Immature natural killer cell (primary cell): ENCODE measurements at regions not wholly inside any gene's neighbourhood (a gene's known extent, or its start where the extent isn't known, plus 50 kb on each side); places are given as distances from the start of the nearest gene placed in this dataset.
"Not testable (repeated sequence)": the region's sequence is repeated elsewhere in the genome, so short reads cannot be mapped to it uniquely, and the experiment has no call there.

Experiments used
- DNase-seq, 3 donors: peaks; one replicate each; pipeline ENCODE4 v3.0.0; 2022; ENCODE audit warnings: mixed read lengths in 1 of 3
- H3K27ac Mint-ChIP-seq, 6 donors: one replicate each; pipeline ENCODE4 v1.8.0; 2020; ENCODE audit warnings: mixed read lengths in 6 of 6, mild to moderate bottlenecking in 5 of 6, inconsistent platforms in 4 of 6, moderate library complexity in 3 of 6
- H3K27me3 Mint-ChIP-seq, 3 donors: one replicate each; pipeline ENCODE4 v1.8.0; 2020 to 2021; ENCODE audit warnings: low read depth in 3 of 3, mild to moderate bottlenecking in 3 of 3, mixed read lengths in 3 of 3, moderate library complexity in 3 of 3, inconsistent platforms in 1 of 3
- H3K36me3 Mint-ChIP-seq, 3 donors: one replicate each; pipeline ENCODE4 v1.8.0; 2020; ENCODE audit warnings: mixed read lengths in 3 of 3, inconsistent platforms in 2 of 3, mild to moderate bottlenecking in 2 of 3
- H3K4me1 Mint-ChIP-seq, 2 donors: one replicate each; pipeline ENCODE4 v1.8.0; 2020; ENCODE audit warnings: inconsistent platforms in 2 of 2, mild to moderate bottlenecking in 2 of 2, mixed read lengths in 2 of 2, moderate library complexity in 1 of 2
- H3K4me3 Mint-ChIP-seq, 5 donors: one replicate each; pipeline ENCODE4 v1.8.0; 2020; ENCODE audit warnings: mild to moderate bottlenecking in 5 of 5, mixed read lengths in 5 of 5, inconsistent platforms in 3 of 5, moderate library complexity in 3 of 5
- H3K9me3 Mint-ChIP-seq, 6 donors: one replicate each; pipeline ENCODE4 v1.8.0; 2020; ENCODE audit warnings: mild to moderate bottlenecking in 6 of 6, mixed read lengths in 6 of 6, inconsistent platforms in 4 of 6, moderate library complexity in 3 of 6

- H3K27ac Mint-ChIP-seq, result no peak overlapping the region
- H3K27me3 Mint-ChIP-seq, result no peaks in the 10 kb centered on the region
- no peak overlapping the region for H3K4me3 Mint-ChIP-seq
- H3K4me1 Mint-ChIP-seq, result no peaks in the 10 kb centered on the region
- H3K36me3 Mint-ChIP-seq, result no peaks in the 10 kb centered on the region
- H3K9me3 Mint-ChIP-seq, result peaks cover 3 to 15% (median 11%) of the 10 kb centered on the region in 6 donors
- no peak for DNase-seq
Observed at GRCh38 chr7:113582471-113582870, 336.3 kb downstream of the PPP1R3A start.

- H3K27ac Mint-ChIP-seq, H3K4me1 Mint-ChIP-seq, H3K4me3 Mint-ChIP-seq, DNase-seq, H3K36me3 Mint-ChIP-seq, H3K27me3 Mint-ChIP-seq: not testable (repeated sequence)
- peaks cover 1 to 17% (median 7%) of the 10 kb centered on the region in 6 donors for H3K9me3 Mint-ChIP-seq
Observed at GRCh38 chr7:113563257-113563656, 355.6 kb downstream of the PPP1R3A start.

DNA sequence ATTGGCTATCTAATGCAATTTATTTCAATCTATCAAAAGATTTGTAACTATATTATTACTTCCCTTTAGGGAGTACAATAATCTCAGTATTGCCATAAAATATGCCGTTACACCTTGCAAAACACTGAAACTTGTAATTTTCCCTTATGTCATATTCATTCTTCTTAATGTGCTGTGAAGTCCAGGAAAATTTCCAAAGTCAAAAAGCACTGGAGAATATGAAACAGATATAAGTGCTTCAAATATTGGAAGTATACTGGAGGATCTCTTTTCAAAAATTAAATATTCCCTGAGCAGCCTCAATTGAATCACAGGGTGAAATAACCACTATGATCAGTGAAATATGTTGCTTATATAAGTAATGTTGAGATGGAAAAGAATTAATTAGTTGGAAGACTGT lies 356.0 kb downstream of the PPP1R3A start:
- Mint-ChIP-seq H3K27me3 (no peaks in the 10 kb centered on the region), H3K9me3 (peaks cover 0 to 17% (median 4%) of the 10 kb centered on the region in 6 donors), H3K4me3 (no peak overlapping the region), H3K27ac (no peak overlapping the region), H3K36me3 (no peaks in the 10 kb centered on the region), H3K4me1 (no peaks in the 10 kb centered on the region)
- DNase-seq, result no peak

- Mint-ChIP-seq H3K4me3 (no peak overlapping the region), H3K36me3 (no peaks in the 10 kb centered on the region), H3K4me1 (no peaks in the 10 kb centered on the region), H3K27ac (no peak overlapping the region), H3K9me3 (peaks cover 0 to 11% (median 3%) of the 10 kb centered on the region in 6 donors), H3K27me3 (no peaks in the 10 kb centered on the region)
- no peak for DNase-seq
Observed at GRCh38 chr7:113562242-113562641, 356.6 kb downstream of the PPP1R3A start.

- no peaks in the 10 kb centered on the region for H3K36me3 Mint-ChIP-seq
- no peak overlapping the region for H3K27ac Mint-ChIP-seq
- no peak overlapping the region for H3K4me3 Mint-ChIP-seq
- DNase-seq, result no peak
- H3K27me3 Mint-ChIP-seq, result no peaks in the 10 kb centered on the region
- peaks cover 0 to 10% (median 7%) of the 10 kb centered on the region in 6 donors for H3K9me3 Mint-ChIP-seq
- H3K4me1 Mint-ChIP-seq, result no peaks in the 10 kb centered on the region
Observed at GRCh38 chr7:113561446-113561845, 357.4 kb downstream of the PPP1R3A start.

GRCh38 chr7:113550966-113551365 lies 367.8 kb downstream of the PPP1R3A start:
- no peaks in the 10 kb centered on the region for H3K27me3 Mint-ChIP-seq
- no peak overlapping the region for H3K27ac Mint-ChIP-seq
- no peak overlapping the region for H3K4me3 Mint-ChIP-seq
- H3K36me3 Mint-ChIP-seq, result no peaks in the 10 kb centered on the region
- H3K9me3 Mint-ChIP-seq, result peaks cover 0 to 36% (median 13%) of the 10 kb centered on the region in 6 donors
- no peak for DNase-seq
- H3K4me1 Mint-ChIP-seq, result no peaks in the 10 kb centered on the region

- Mint-ChIP-seq H3K36me3 (no peaks in the 10 kb centered on the region), H3K4me3 (no peak overlapping the region), H3K4me1 (no peaks in the 10 kb centered on the region), H3K27me3 (no peaks in the 10 kb centered on the region), H3K9me3 (peaks cover 0 to 36% (median 13%) of the 10 kb centered on the region in 6 donors), H3K27ac (no peak overlapping the region)
- no peak for DNase-seq
Observed at GRCh38 chr7:113548561-113548960, 370.2 kb downstream of the PPP1R3A start.

DNA sequence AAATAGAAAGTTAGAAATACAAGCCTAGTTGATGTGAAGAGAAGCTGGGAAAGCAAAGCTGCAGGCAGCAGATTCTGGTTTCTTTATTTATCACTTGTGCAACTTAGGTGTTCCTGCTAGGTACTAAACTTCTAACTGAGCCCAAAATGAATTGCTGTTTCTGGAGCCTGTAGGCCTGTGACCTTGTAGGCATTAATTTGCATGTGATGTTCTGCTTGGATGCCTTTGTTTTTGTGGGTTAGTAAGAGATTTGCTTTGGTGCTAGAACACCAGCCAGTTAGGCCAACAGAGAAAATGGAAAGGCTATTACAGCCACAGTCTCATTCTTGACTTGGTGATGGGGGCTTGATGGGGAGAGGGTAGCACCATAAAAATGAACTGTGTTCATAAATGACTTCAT lies 370.7 kb downstream of the PPP1R3A start:
- Mint-ChIP-seq H3K4me3 (no peak overlapping the region), H3K9me3 (peaks cover 0 to 33% (median 12%) of the 10 kb centered on the region in 6 donors), H3K36me3 (no peaks in the 10 kb centered on the region), H3K27me3 (no peaks in the 10 kb centered on the region), H3K27ac (no peak overlapping the region), H3K4me1 (no peaks in the 10 kb centered on the region)
- no peak for DNase-seq

- no peak overlapping the region for H3K4me3 Mint-ChIP-seq
- no peak for DNase-seq
- no peak overlapping the region for H3K27ac Mint-ChIP-seq
- no peaks in the 10 kb centered on the region for H3K27me3 Mint-ChIP-seq
- H3K36me3 Mint-ChIP-seq, result no peaks in the 10 kb centered on the region
- no peaks in the 10 kb centered on the region for H3K4me1 Mint-ChIP-seq
- H3K9me3 Mint-ChIP-seq, result peaks cover 2 to 41% (median 15%) of the 10 kb centered on the region in 6 donors
Observed at GRCh38 chr7:113521468-113521867, 397.3 kb downstream of the PPP1R3A start.

- DNase-seq, result no peak
- H3K27me3 Mint-ChIP-seq, result no peaks in the 10 kb centered on the region
Observed at GRCh38 chr7:113519472-113519871, 399.3 kb downstream of the PPP1R3A start.

DNA sequence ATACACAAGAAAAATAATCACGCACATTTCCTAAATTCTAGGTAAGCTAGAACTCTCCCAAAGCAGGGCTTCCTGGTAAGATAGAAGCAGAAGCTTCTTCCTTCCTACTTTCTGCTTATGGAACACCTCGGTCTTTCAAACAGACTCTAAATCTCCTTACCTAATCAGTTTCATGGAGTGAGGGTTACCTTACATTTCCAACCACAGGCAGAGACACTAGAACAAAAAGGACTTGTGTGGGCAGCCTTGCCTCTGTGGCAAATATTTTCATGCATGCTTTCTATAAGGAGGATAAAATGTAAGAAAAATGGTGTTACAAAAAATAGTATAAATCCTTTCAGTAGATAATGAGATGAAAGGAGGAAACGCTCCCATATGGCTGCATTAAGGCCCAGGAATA lies 386.3 kb upstream of the SMIM30 start:
- Mint-ChIP-seq H3K36me3 (no peaks in the 10 kb centered on the region), H3K4me1 (no peaks in the 10 kb centered on the region), H3K27ac (no peak overlapping the region), H3K27me3 (peaks cover 0 to 2% (median 1%) of the 10 kb centered on the region in 3 donors), H3K9me3 (peaks cover 8 to 27% (median 10%) of the 10 kb centered on the region in 6 donors), H3K4me3 (no peak overlapping the region)
- no peak for DNase-seq

More at GRCh38 chr7:113519472-113519871, 399.3 kb downstream of the PPP1R3A start:
- Mint-ChIP-seq H3K9me3 (peaks cover 5 to 39% (median 17%) of the 10 kb centered on the region in 6 donors), H3K4me1 (no peaks in the 10 kb centered on the region), H3K4me3 (no peak overlapping the region), H3K27ac (no peak overlapping the region), H3K36me3 (no peaks in the 10 kb centered on the region)

GRCh38 chr7:113504142-113504541 lies 385.8 kb upstream of the SMIM30 start:
- peaks cover 0 to 2% (median 1%) of the 10 kb centered on the region in 3 donors for H3K27me3 Mint-ChIP-seq
- H3K36me3 Mint-ChIP-seq, result no peaks in the 10 kb centered on the region
- H3K27ac Mint-ChIP-seq, result no peak overlapping the region
- no peak overlapping the region for H3K4me3 Mint-ChIP-seq
- peaks cover 8 to 22% (median 10%) of the 10 kb centered on the region in 6 donors for H3K9me3 Mint-ChIP-seq
- no peak for DNase-seq
- no peaks in the 10 kb centered on the region for H3K4me1 Mint-ChIP-seq

DNA sequence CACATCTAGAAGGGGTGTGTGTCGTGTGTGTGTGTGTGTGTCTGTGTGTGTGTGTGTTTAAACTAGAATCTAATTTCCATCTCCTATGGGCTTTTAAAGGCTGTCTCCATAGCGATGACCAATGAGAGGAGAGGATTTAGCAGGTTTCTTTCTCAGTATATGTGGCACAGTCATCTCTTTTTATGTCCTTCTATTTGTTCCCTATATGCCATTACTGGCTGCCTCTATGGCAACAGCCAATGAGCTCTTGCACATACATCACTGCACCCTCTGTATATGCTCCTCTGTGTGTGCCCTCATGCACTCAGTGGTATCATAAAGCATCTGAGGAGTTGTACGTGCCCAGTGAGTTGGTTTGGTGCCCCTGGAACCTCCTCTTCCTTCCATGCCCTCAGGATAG lies 378.2 kb upstream of the SMIM30 start:
- not testable (repeated sequence) for DNase-seq, H3K36me3 Mint-ChIP-seq, H3K27me3 Mint-ChIP-seq, H3K27ac Mint-ChIP-seq, H3K4me1 Mint-ChIP-seq, H3K4me3 Mint-ChIP-seq
- H3K9me3 Mint-ChIP-seq, result peaks cover 0 to 15% (median 1%) of the 10 kb centered on the region in 6 donors

- not testable (repeated sequence) for DNase-seq
Observed at GRCh38 chr7:113494797-113495566, 376.6 kb upstream of the SMIM30 start.

DNA sequence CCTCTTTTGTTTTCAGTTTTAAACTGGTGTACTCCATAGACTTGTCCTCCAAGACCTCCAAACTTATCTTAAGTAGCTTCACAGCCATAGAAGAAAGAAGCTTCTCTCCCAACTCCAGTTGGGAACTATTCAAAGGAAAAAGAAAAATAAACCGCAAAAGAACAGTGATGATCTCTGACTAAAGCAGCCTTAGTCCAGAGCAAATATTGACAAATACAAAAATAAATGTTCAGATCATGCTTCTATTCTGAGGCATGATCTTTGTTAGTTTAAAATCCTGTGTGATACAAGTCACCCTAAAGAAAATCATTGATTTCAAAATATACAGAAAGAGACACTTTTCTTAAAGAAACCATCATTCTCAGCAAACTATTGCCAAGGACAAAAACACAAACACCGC lies 373.0 kb upstream of the SMIM30 start:
- Mint-ChIP-seq H3K4me3 (no peak overlapping the region), H3K36me3 (no peaks in the 10 kb centered on the region), H3K9me3 (peaks cover 2 to 23% (median 6%) of the 10 kb centered on the region in 6 donors), H3K27me3 (no peaks in the 10 kb centered on the region), H3K4me1 (no peaks in the 10 kb centered on the region), H3K27ac (no peak overlapping the region)
- no peak for DNase-seq

More at GRCh38 chr7:113494797-113495566, 376.6 kb upstream of the SMIM30 start:
- not testable (repeated sequence) for H3K27ac Mint-ChIP-seq, H3K4me1 Mint-ChIP-seq, H3K4me3 Mint-ChIP-seq, H3K9me3 Mint-ChIP-seq, H3K27me3 Mint-ChIP-seq, H3K36me3 Mint-ChIP-seq
